Gastroesophageal sphincter (tissue), 3 donors: ENCODE measurements at regions not wholly inside any gene's neighbourhood (a gene's known extent, or its start where the extent isn't known, plus 50 kb on each side); places are given as distances from the start of the nearest gene placed in this dataset.

Experiments used
- EP300 ChIP-seq: sonication (generic); formaldehyde crosslinking; IDR thresholded peaks from one replicate; pipeline ENCODE4 v1.6.1; 2017; ENCODE audit warnings: antibody characterized with exemption, mild to moderate bottlenecking
- POLR2A ChIP-seq, 2 donors: fragments of 450-650 bp; IDR thresholded peaks; one replicate each; pipeline ENCODE4 v1.6.1; 2017; ENCODE audit warnings: antibody characterized with exemption in 2 of 2, mild to moderate bottlenecking in 2 of 2, moderate library complexity in 1 of 2
- POLR2AphosphoS5 ChIP-seq: sonication (generic); formaldehyde crosslinking; IDR thresholded peaks from one replicate; pipeline ENCODE4 v1.6.1; 2017; ENCODE audit warnings: antibody characterized with exemption
- TF ChIP-seq, protein P1 (sequence below), 4 experiments: fragments of 200-600 bp in 2 of 4; fragments of 450-650 bp in 2 of 4; sonication (generic) in 1 of 4; IDR thresholded peaks; one replicate each; pipeline ENCODE4 v1.5.1; 2017 to 2019; ENCODE audit warnings: antibody characterized with exemption in 4 of 4, mild to moderate bottlenecking in 2 of 4, moderate library complexity in 2 of 4

DNA sequence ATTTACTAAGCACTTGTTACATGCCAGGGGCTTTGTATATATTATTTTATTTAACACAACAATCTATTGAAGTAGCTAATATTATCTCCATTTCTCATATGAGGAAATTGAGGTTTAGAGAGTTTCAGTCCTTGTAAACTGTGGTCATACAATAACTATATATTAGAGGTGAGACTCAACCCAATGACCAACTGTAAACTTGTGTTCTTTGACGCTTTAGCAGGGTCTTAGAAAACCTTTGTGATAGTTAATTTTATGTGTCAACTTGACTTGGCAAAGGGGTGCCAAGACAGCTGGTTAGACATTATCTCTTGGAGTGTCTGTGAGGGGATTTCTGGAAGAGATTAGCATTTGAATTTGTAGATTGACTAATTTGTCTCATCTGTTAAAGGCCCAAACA lies 252.4 kb upstream of the B3GALT2 start:
- TF ChIP-seq, protein P1, sequence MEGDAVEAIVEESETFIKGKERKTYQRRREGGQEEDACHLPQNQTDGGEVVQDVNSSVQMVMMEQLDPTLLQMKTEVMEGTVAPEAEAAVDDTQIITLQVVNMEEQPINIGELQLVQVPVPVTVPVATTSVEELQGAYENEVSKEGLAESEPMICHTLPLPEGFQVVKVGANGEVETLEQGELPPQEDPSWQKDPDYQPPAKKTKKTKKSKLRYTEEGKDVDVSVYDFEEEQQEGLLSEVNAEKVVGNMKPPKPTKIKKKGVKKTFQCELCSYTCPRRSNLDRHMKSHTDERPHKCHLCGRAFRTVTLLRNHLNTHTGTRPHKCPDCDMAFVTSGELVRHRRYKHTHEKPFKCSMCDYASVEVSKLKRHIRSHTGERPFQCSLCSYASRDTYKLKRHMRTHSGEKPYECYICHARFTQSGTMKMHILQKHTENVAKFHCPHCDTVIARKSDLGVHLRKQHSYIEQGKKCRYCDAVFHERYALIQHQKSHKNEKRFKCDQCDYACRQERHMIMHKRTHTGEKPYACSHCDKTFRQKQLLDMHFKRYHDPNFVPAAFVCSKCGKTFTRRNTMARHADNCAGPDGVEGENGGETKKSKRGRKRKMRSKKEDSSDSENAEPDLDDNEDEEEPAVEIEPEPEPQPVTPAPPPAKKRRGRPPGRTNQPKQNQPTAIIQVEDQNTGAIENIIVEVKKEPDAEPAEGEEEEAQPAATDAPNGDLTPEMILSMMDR (IDR thresholded peaks at IDR 0.05) = no peak
- TF ChIP-seq EP300 = no peak
- no peak for TF ChIP-seq POLR2A (IDR thresholded peaks at IDR 0.05)
- TF ChIP-seq POLR2AphosphoS5 = no peak
